Esophagus muscularis mucosa (tissue), 4 donors: ENCODE measurements at regions not wholly inside any gene's neighbourhood (a gene's known extent, or its start where the extent isn't known, plus 50 kb on each side); places are given as distances from the start of the nearest gene placed in this dataset.

Source experiments
- DNase-seq: peaks from one replicate; pipeline ENCODE4 v3.0.0-alpha.2; 2017; ENCODE audit errors: extremely low spot score
- H3K27ac ChIP-seq, 4 donors: fragments of 200-600 bp; sonication (generic); replicated peaks in 1 of 4; 1 replicate in 3 of 4; 2 replicates in 1 of 4; pipeline ENCODE4 v1.5.1; 2016 to 2019; ENCODE audit warnings: mild to moderate bottlenecking in 1 of 4
- H3K27me3 ChIP-seq, 4 donors: fragments of 200-600 bp; sonication (generic); one replicate each; pipeline versions ENCODE4 v1.5.1 to v1.6.0; 2016 to 2019
- H3K36me3 ChIP-seq, 4 donors: fragments of 200-600 bp; sonication (generic); one replicate each; pipeline ENCODE4 v1.5.1; 2016 to 2019
- H3K4me1 ChIP-seq, 4 donors: fragments of 200-600 bp; sonication (generic); one replicate each; pipeline ENCODE4 v1.5.1; 2016 to 2019
- H3K4me3 ChIP-seq, 4 donors: fragments of 200-600 bp; sonication (generic); 1 replicate in 2 of 4; 2 replicates in 2 of 4; pipeline ENCODE4 v1.5.1; 2016 to 2019; ENCODE audit warnings: mild to moderate bottlenecking in 4 of 4, moderate library complexity in 1 of 4
- H3K9me3 ChIP-seq, 4 donors: fragments of 200-600 bp; sonication (generic); 1 replicate in 3 of 4; 2 replicates in 1 of 4; pipeline ENCODE4 v1.5.1; 2016 to 2019
- CTCF ChIP-seq, 3 experiments: fragments of 200-600 bp in 2 of 3; fragments of 450-650 bp in 1 of 3; sonication (generic) in 2 of 3; IDR thresholded peaks; one replicate each; pipeline ENCODE4 v1.5.1; 2017 to 2019; ENCODE audit warnings: antibody characterized with exemption in 3 of 3, mild to moderate bottlenecking in 2 of 3, moderate library complexity in 1 of 3
- EP300 ChIP-seq: sonication (generic); formaldehyde crosslinking; IDR thresholded peaks from one replicate; pipeline ENCODE4 v1.6.1; 2017; ENCODE audit warnings: antibody characterized with exemption
- POLR2A ChIP-seq: fragments of 450-650 bp; IDR thresholded peaks from one replicate; pipeline ENCODE4 v1.6.1; 2017; ENCODE audit warnings: antibody characterized with exemption, moderate library complexity, mild to moderate bottlenecking, low read depth
- POLR2AphosphoS5 ChIP-seq, 2 donors: sonication (generic); formaldehyde crosslinking; IDR thresholded peaks; one replicate each; pipeline ENCODE4 v1.6.1; 2017; ENCODE audit warnings: antibody characterized with exemption in 2 of 2
- WGBS: methylation state at CpG from one replicate; pipeline ENCODE4 v1.1.5; 2018; 5-methylcytosine and 5-hydroxymethylcytosine counted together
- intact Hi-C: fragments of 100-400 bp; cut with DNase I; formaldehyde crosslinking; loops from one replicate; pipeline ENCODE4 v1.15.1; 2023
- small RNA-seq, 3 donors: library from RNA; depleted of rRNA; stranded (forward); fragments of <200 nt; gene quantifications; one replicate each; pipeline ENCODE3, GENCODE V24; 2016

GRCh38 chr9:94204174-94204573 is 54.9 kb upstream of the ZNF169 start:
- H3K4me3 ChIP-seq = no peak overlapping the region
- no peak overlapping the region for H3K27ac ChIP-seq
- WGBS = 75% methylated on average over 4 of the region's 4 CpGs
- H3K27me3 ChIP-seq = no peaks in the 10 kb centered on the region
- H3K36me3 ChIP-seq = no peaks in the 10 kb centered on the region
- no peaks in the 10 kb centered on the region for H3K9me3 ChIP-seq
- TF ChIP-seq POLR2AphosphoS5 (IDR thresholded peaks at IDR 0.05) (no peak), CTCF (IDR thresholded peaks at IDR 0.05) (no peak), EP300 (no peak), POLR2A (no peak)
- no peaks in the 10 kb centered on the region for H3K4me1 ChIP-seq
- intact Hi-C loops = no loop called here
- DNase-seq = no peak

DNA sequence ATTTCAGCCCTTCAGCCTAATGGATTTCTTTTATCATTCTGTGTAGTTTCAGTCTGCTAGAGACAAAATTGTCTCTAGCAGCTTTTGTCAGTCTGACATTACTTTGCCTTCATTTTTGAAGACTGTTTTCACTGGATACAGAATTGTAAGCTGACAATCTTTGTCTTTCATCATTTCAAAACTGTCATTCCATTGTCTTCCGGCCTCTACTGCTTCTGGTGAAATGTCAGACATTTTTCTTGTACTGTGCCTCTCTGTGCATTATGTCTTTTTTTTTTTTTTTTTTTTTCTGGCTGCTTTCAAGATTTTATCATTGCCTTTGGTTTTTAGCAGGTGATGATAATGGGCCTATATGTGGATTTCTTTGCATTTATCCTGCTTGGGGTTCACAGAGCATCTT is 51.3 kb upstream of the ZNF169 start:
- TF ChIP-seq CTCF (IDR thresholded peaks at IDR 0.05) (no peak), POLR2A (no peak), POLR2AphosphoS5 (IDR thresholded peaks at IDR 0.05) (no peak), EP300 (no peak)
- Histone ChIP-seq H3K27me3 (no peaks in the 10 kb centered on the region), H3K4me3 (no peak overlapping the region), H3K9me3 (no peaks in the 10 kb centered on the region), H3K4me1 (no peaks in the 10 kb centered on the region), H3K27ac (no peak overlapping the region), H3K36me3 (no peaks in the 10 kb centered on the region)
- intact Hi-C loops = no loop called here
- 94% methylated on average over 1 of the region's 1 CpG for WGBS
- DNase-seq = no peak

Small RNAs in the stretch of these regions (small RNA-seq; reads per million reads assigned to genes)
- gene MIRLET7A1 = 6.9 to 13.0 (median 8.5) reads per million in 3 donors
- gene MIRLET7D = 347 to 463 (median 354) reads per million in 3 donors
- gene MIRLET7F1 = 233 to 268 (median 237) reads per million in 3 donors
